Astrocyte (in vitro differentiated cells and primary cell): ENCODE measurements at regions not wholly inside any gene's neighbourhood (a gene's known extent, or its start where the extent isn't known, plus 50 kb on each side); places are given as distances from the start of the nearest gene placed in this dataset.

ENCODE experiments used
- CTCF ChIP-seq: IDR thresholded peaks from 2 replicates; pipeline ENCODE4 v1.5.1; 2011; ENCODE audit warnings: low read depth, mild to moderate bottlenecking, inconsistent platforms, low read length, moderate library complexity; ENCODE audit not compliant: insufficient read depth
- EZH2 ChIP-seq: IDR thresholded peaks from 2 replicates; pipeline ENCODE4 v1.6.1; 2012; ENCODE audit warnings: mild to moderate bottlenecking, low read length, inconsistent platforms; ENCODE audit not compliant: insufficient read depth

- TF ChIP-seq CTCF (no peak), EZH2 (no peak)
Observed at GRCh38 chr5:93307557-93307956, 273.5 kb downstream of the NR2F1-AS1 start.
